GM06990 (cell line): ENCODE measurements at regions not wholly inside any gene's neighbourhood (a gene's known extent, or its start where the extent isn't known, plus 50 kb on each side); places are given as distances from the start of the nearest gene placed in this dataset.

ENCODE experiments used
- DNase-seq: peaks from one replicate; pipeline ENCODE4 v3.0.0-alpha.2; 2011; ENCODE audit not compliant: insufficient read length; ENCODE audit errors: extremely low read depth
- H3K27me3 ChIP-seq: replicated peaks from 2 replicates; pipeline ENCODE4 v1.6.0; 2011; ENCODE audit warnings: low read length; ENCODE audit not compliant: control insufficient read depth, insufficient read depth
- H3K36me3 ChIP-seq: 2 replicates; pipeline ENCODE4 v1.5.1; 2011; ENCODE audit warnings: low read length; ENCODE audit not compliant: control insufficient read depth, insufficient read depth
- H3K4me3 ChIP-seq: replicated peaks from 2 replicates; pipeline ENCODE4 v1.5.1; 2011; ENCODE audit warnings: low read depth, mild to moderate bottlenecking, control low read depth, low read length
- CTCF ChIP-seq: IDR thresholded peaks from 2 replicates; pipeline ENCODE4 v1.5.1; 2011; ENCODE audit warnings: low read length, control low read depth, mild to moderate bottlenecking, inconsistent platforms; ENCODE audit not compliant: insufficient read depth, poor library complexity, severe bottlenecking

DNA sequence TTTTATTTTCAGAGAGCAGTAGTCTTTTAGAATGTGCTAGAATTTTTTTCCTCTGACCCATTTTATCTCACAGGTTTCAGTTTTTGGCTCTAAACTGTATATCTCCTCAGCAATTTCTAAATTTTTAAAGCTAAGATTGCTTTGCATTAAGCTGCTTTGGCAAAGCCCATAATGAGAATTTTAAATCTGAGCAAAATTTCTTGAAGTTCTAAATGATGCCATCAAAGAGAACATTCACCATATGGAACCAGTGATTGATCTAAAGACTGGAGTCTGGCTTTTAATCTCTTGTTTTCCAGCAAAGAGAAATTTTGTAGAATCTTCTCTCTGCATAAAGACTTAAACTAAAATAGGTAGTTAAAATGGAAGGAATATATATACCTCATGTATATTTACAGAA, 313.6 kb downstream of the TBC1D32 start:
- no peak overlapping the region for H3K4me3 ChIP-seq
- no peak for TF ChIP-seq CTCF
- H3K36me3 ChIP-seq, result no peaks in the 10 kb centered on the region
- H3K27me3 ChIP-seq, result no peaks in the 10 kb centered on the region
- no peak for DNase-seq

- Histone ChIP-seq H3K4me3 (no peak overlapping the region), H3K36me3 (no peaks in the 10 kb centered on the region), H3K27me3 (no peaks in the 10 kb centered on the region)
- no peak for TF ChIP-seq CTCF
- DNase-seq, result peak; percentile 10
Measured at GRCh38 chr6:121008553-121008952, 325.7 kb downstream of the TBC1D32 start.

DNA sequence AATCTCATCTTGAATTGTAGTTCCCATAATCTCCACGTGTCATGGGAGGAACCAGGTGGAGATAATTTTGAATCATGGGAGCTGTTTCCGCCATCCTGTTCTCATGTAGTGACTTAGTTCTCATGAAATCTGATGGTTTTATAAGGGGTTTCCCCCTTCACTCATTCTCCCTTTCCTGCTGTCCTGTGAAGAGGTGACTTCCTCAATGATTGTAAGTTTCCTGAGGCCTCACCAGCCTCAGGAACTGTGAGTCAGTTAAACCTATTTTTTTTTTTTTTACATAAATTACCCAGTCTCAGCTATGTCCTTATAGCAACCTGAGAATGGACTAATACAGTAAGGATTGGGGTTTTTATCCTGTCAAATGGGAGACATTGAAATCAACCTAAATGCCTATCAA, 328.3 kb downstream of the TBC1D32 start:
- H3K4me3 ChIP-seq, result no peak overlapping the region
- DNase-seq, result no peak

GRCh38 chr6:121000381-121000780, 333.9 kb downstream of the TBC1D32 start:
- no peaks in the 10 kb centered on the region for H3K36me3 ChIP-seq
- no peak for TF ChIP-seq CTCF
- H3K4me3 ChIP-seq, result no peak overlapping the region
- DNase-seq, result no peak
- H3K27me3 ChIP-seq, result no peaks in the 10 kb centered on the region

More for the DNA sequence above, 328.3 kb downstream of the TBC1D32 start:
- H3K27me3 ChIP-seq, result no peaks in the 10 kb centered on the region
- no peaks in the 10 kb centered on the region for H3K36me3 ChIP-seq
- TF ChIP-seq CTCF, result no peak

GRCh38 chr6:120996340-120996739, 337.9 kb downstream of the TBC1D32 start:
- Histone ChIP-seq H3K4me3 (no peak overlapping the region), H3K36me3 (no peaks in the 10 kb centered on the region), H3K27me3 (no peaks in the 10 kb centered on the region)
- TF ChIP-seq CTCF, result no peak
- DNase-seq, result no peak

GRCh38 chr6:120994573-120994967, 339.7 kb downstream of the TBC1D32 start:
- no peaks in the 10 kb centered on the region for H3K27me3 ChIP-seq
- DNase-seq, result no peak
- no peaks in the 10 kb centered on the region for H3K36me3 ChIP-seq
- no peak for TF ChIP-seq CTCF
- no peak overlapping the region for H3K4me3 ChIP-seq
